ENCODE measurements at regions not wholly inside any gene's neighbourhood (a gene's known extent, or its start where the extent isn't known, plus 50 kb on each side); places are given as distances from the start of the nearest gene placed in this dataset.
"Not testable (repeated sequence)": the region's sequence is repeated elsewhere in the genome, so short reads cannot be mapped to it uniquely, and the experiment has no call there.

DNA sequence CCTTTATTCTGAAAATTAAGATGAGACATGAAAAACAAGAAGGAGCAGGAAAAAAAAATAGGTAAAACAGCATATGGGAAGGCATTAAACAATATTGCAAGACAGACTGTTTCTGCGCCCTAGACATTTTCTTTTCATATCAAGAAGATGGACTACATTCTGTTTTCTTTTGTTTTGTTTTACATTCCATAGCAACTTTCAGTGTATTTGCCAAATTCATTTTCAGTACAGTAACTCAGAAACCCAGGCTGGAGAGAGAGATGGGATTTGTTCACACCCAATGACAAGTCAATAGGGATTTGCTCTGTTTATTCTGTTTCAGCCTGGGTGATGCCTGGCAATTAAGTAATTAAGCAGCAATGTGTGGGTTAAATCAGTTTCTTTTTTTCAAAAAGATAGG, 892.8 kb upstream of the DIAPH2 start:
- no peak for DNase-seq (ENCODE audit: low spot score)

DNA sequence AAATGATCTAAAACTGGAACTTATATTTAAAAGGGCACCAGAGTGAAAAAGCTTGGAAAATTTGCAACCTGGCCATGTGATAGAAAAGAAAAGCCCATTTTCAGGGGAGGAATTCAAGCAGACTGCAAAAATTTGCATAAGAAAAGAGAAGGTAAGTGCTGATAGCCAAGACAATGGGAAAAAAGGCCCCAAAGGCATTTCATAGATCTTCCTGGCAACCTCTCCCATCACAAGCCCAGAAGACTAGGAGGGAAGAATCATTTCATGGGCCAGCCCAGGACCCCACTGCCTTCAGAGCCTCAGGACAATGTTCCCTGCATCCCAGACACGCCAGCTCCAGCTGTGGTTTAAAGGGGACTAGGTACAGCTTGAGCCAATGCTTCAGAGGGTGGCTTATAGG, 887.3 kb upstream of the DIAPH2 start:
- no peak for DNase-seq (ENCODE audit: low spot score)

- no peak for DNase-seq (ENCODE audit: low spot score)
These were observed 860.8 kb upstream of the DIAPH2 start for GRCh38 chrX:95823796-95824195.

DNA sequence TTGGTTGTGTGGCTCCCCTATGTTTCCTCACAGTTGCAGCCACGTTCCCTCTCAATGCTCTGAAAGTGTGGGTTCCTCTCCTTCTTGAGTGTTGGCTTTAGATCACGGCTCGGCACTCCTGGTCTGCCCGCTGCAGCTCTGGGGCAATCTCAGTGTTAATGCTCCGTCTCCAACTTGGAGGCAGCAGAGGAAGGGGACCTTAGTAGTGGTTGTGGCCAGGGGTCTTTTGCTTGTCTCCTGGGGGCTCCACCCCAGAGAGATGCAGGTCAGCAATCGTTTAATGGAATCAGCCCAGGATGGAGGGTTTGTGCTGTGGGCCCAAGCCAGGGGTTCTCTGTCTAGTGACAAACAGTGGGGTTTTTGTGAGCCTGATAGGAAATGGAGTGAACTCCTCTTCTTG, 849.4 kb upstream of the DIAPH2 start:
- DNase-seq (ENCODE audit: low spot score) = no peak

- no peak for DNase-seq (ENCODE audit: low spot score)
These were observed 848.1 kb upstream of the DIAPH2 start for GRCh38 chrX:95836517-95836916.

DNA sequence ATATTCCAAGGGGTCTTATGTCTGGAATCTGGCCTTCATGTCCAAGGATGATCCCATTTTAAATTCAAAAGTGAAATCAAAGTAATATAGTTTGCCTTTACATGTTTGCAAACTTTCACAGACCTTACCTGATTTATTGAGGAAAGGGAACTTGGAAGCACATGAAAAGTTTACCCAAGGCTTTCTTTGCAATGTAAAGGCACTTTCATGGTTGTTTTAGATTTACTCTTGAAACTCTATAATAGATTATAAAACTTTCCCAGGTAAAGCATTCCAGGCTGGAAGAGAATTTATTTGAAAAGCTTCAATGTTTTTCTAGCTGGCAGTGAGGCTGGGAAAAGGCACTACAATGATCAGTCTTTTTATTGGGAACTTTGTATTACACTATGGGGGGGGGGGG, 842.8 kb upstream of the DIAPH2 start:
- DNase-seq (ENCODE audit: low spot score) = no peak

GRCh38 chrX:95860127-95860526, 824.5 kb upstream of the DIAPH2 start:
- no peak for DNase-seq (ENCODE audit: low spot score)

DNA sequence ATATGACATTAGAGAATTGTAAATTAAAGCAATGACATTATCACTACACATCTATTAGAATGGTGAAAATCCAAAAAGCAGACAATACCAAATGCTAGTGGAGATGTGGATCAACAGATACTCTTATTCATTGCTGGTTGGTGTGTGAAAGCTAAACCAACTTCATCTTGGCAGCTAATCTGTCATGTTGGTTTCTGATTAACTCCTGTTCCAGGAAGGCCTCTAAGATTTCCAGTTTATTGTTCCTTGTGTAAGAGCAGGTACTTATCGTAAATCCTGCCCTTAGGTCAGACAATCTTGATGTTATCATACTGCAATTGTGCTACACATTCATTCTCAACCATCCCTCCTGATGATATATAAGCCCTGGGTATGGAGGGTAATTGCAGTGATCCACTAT, 809.0 kb upstream of the DIAPH2 start:
- no peak for DNase-seq (ENCODE audit: low spot score)

- no peak for DNase-seq (ENCODE audit: low spot score)
These were observed 805.8 kb upstream of the DIAPH2 start for GRCh38 chrX:95878874-95879273.

DNA sequence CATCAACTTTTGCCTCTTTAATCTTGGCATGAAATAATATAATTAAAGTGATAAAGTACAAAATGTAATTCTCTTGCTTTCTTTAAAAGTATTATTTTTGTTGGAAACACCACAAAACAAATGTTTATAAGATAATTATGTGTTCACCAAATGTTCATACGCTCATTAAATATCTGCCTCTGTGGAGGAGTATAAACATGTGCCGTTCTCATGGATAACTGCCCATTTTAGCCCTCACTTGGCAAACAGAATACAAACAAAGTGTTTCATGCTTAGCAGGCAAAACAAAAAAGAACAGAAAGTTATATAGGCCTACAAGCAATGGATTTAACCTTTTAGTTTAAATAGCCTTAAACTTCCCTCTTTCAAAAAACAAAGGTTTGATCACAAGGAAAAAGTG, 800.5 kb upstream of the DIAPH2 start:
- no peak for DNase-seq (ENCODE audit: low spot score)

DNA sequence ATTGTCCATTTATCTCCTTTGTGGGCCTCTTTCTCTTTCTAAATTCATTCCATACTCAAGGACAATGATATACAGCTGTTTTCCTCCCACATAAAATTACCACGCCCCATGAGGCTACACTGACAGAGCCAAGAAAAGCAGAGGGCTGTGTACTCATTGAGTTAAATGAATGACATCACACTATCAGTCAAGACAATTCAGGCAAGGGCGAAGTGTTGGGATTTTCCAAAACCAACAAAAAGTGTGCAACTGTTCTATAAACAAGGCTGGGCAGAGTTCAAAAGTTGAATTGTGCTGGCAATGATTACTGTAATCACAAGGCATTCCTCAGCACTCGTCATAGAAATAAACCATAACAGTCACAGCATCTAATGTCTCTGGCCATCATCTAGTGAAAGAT, 799.6 kb upstream of the DIAPH2 start:
- no peak for DNase-seq (ENCODE audit: low spot score)

- DNase-seq (ENCODE audit: low spot score) = no peak
These were observed 795.4 kb upstream of the DIAPH2 start for GRCh38 chrX:95889279-95889678.

GRCh38 chrX:95893636-95894035, 791.0 kb upstream of the DIAPH2 start:
- no peak for DNase-seq (ENCODE audit: low spot score)

GRCh38 chrX:95903490-95903889, 781.2 kb upstream of the DIAPH2 start:
- no peak for DNase-seq (ENCODE audit: low spot score)

- DNase-seq (ENCODE audit: low spot score) = no peak
These were observed 780.7 kb upstream of the DIAPH2 start for GRCh38 chrX:95903975-95904374.

- DNase-seq (ENCODE audit: low spot score) = no peak
These were observed 777.6 kb upstream of the DIAPH2 start for GRCh38 chrX:95907081-95907480.

DNA sequence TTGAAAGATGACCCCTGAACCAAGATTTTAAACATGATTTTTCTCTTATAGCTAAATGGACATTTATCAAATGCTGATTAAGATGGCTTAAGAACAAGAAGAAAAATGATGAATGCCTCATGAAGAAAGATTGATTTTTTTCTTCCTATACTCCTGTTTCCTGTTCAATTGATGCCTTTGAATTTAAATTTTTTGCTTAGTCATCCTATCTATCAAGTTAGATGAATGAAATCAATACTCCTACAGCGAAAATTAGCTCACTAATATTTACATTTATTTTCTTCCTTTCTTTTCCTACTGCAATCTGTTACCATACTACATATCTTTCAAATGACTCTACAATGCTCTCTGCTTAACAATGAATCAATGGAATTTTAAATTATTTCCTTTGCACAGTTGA, 773.6 kb upstream of the DIAPH2 start:
- DNase-seq (ENCODE audit: low spot score) = no peak

GRCh38 chrX:95919605-95920004, 765.0 kb upstream of the DIAPH2 start:
- no peak for DNase-seq (ENCODE audit: low spot score)

DNA sequence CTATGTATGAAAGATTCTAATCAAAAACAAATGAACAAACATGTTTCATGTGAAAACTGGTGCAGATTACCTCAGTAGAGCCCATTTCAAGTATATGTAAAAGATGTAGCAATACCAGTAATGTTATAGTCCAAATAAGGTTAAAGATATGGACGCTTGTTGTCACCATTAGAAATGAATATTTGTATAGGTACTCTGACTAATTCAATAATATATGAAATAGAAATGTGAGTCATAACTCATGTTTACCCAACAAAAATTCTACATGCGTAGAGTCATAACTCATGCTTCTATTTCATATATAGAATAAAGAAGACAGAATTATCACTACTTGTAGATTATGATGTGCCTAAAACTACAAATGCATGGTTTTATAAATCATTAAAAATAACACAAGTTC, 739.1 kb upstream of the DIAPH2 start:
- no peak for DNase-seq (ENCODE audit: low spot score)

- no peak for DNase-seq (ENCODE audit: low spot score)
These were observed 735.1 kb upstream of the DIAPH2 start for GRCh38 chrX:95949588-95949987.

GRCh38 chrX:95950679-95951078, 734.0 kb upstream of the DIAPH2 start:
- no peak for DNase-seq (ENCODE audit: low spot score)

- DNase-seq (ENCODE audit: low spot score) = no peak
These were observed 731.1 kb upstream of the DIAPH2 start for GRCh38 chrX:95953564-95953963.

DNA sequence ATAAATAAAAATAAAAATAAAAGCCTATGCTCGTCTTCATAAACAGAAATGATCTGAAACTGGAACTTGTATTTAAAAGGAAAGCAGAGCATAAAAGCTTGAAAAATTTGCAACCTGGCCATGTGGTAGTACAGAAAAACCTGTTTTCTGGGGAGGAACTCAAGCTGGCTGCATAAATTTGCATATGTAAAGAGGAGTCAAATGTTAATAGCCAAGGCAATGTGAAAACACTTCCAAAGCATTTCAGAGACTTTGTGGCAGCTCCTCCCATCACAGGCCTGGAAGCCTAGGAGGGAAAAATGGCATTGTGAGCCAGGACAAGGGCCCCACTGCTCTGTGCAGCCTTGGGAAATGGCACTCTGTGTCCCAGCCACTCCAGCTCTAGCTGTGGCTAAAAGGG, 727.9 kb upstream of the DIAPH2 start:
- DNase-seq (ENCODE audit: low spot score) = no peak

- DNase-seq (ENCODE audit: low spot score) = not testable (repeated sequence)
These were observed 711.1 kb upstream of the DIAPH2 start for GRCh38 chrX:95973456-95974095.

DNA sequence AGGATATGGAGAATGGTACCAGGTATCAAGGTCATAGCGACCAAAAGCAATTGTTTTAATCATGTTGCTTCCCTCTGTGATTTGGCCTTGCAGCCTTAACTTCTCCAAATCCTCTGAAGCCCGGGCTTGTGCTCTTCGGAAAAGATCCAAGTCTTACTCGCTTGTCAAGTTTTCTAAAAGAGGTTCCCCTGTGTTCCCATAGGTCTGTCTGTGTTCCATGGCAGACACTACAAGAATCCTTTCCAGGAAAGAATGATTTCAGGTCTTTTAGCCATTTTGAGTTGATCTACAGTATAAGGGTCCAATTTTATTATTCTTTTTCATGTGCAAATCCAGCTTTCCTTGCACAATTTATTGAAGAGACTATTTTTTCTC, 710.6 kb upstream of the DIAPH2 start:
- no peak for DNase-seq (ENCODE audit: low spot score)
